ENCODE measurements at regions not wholly inside any gene's neighbourhood (a gene's known extent, or its start where the extent isn't known, plus 50 kb on each side); places are given as distances from the start of the nearest gene placed in this dataset.

GRCh38 chr13:39856714-39857113 lies 201.3 kb downstream of the COG6 start:
- Histone ChIP-seq H3K4me1 (ENCODE audit: control insufficient read depth, insufficient read depth, low read length, unreplicated experiment) (no peaks in the 10 kb centered on the region), H3K27me3 (ENCODE audit: insufficient read depth, low read length) (peaks cover 13% of the 10 kb centered on the region), H2AFZ (ENCODE audit: low read length, unreplicated experiment) (no peak overlapping the region), H3K36me3 (ENCODE audit: insufficient read depth, low read length) (no peaks in the 10 kb centered on the region), H3K4me3 (ENCODE audit: low read depth, low read length) (no peak overlapping the region), H3K79me2 (ENCODE audit: control insufficient read depth, insufficient read depth, low read length, unreplicated experiment) (no peaks in the 10 kb centered on the region), H3K27ac (ENCODE audit: low read depth, low read length) (no peak overlapping the region)

- H3K27me3 ChIP-seq (ENCODE audit: insufficient read depth, low read length), result peaks cover 13% of the 10 kb centered on the region
- H3K4me3 ChIP-seq (ENCODE audit: low read depth, low read length), result no peak overlapping the region
- no peaks in the 10 kb centered on the region for H3K79me2 ChIP-seq (ENCODE audit: control insufficient read depth, insufficient read depth, low read length, unreplicated experiment)
- H3K36me3 ChIP-seq (ENCODE audit: insufficient read depth, low read length), result no peaks in the 10 kb centered on the region
- H3K27ac ChIP-seq (ENCODE audit: low read depth, low read length), result no peak overlapping the region
- H3K4me1 ChIP-seq (ENCODE audit: control insufficient read depth, insufficient read depth, low read length, unreplicated experiment), result no peaks in the 10 kb centered on the region
- H2AFZ ChIP-seq (ENCODE audit: low read length, unreplicated experiment), result no peak overlapping the region
Measured at GRCh38 chr13:39858794-39859193, 203.3 kb downstream of the COG6 start.

GRCh38 chr13:39859898-39860297 lies 204.4 kb downstream of the COG6 start:
- H2AFZ ChIP-seq (ENCODE audit: low read length, unreplicated experiment), result no peak overlapping the region
- no peaks in the 10 kb centered on the region for H3K4me1 ChIP-seq (ENCODE audit: control insufficient read depth, insufficient read depth, low read length, unreplicated experiment)
- H3K36me3 ChIP-seq (ENCODE audit: insufficient read depth, low read length), result no peaks in the 10 kb centered on the region
- H3K4me3 ChIP-seq (ENCODE audit: low read depth, low read length), result no peak overlapping the region
- peaks cover 10% of the 10 kb centered on the region for H3K27me3 ChIP-seq (ENCODE audit: insufficient read depth, low read length)
- H3K27ac ChIP-seq (ENCODE audit: low read depth, low read length), result no peak overlapping the region
- no peaks in the 10 kb centered on the region for H3K79me2 ChIP-seq (ENCODE audit: control insufficient read depth, insufficient read depth, low read length, unreplicated experiment)

GRCh38 chr13:39862900-39863299 lies 207.4 kb downstream of the COG6 start:
- H3K27me3 ChIP-seq (ENCODE audit: insufficient read depth, low read length), result no peaks in the 10 kb centered on the region

GRCh38 chr13:39864221-39864620 lies 208.8 kb downstream of the COG6 start:
- Histone ChIP-seq H3K4me1 (ENCODE audit: control insufficient read depth, insufficient read depth, low read length, unreplicated experiment) (no peaks in the 10 kb centered on the region), H3K27me3 (ENCODE audit: insufficient read depth, low read length) (no peaks in the 10 kb centered on the region), H3K79me2 (ENCODE audit: control insufficient read depth, insufficient read depth, low read length, unreplicated experiment) (no peaks in the 10 kb centered on the region), H3K36me3 (ENCODE audit: insufficient read depth, low read length) (no peaks in the 10 kb centered on the region), H2AFZ (ENCODE audit: low read length, unreplicated experiment) (no peak overlapping the region), H3K4me3 (ENCODE audit: low read depth, low read length) (no peak overlapping the region), H3K27ac (ENCODE audit: low read depth, low read length) (no peak overlapping the region)

More at GRCh38 chr13:39862900-39863299, 207.4 kb downstream of the COG6 start:
- Histone ChIP-seq H2AFZ (ENCODE audit: low read length, unreplicated experiment) (no peak overlapping the region), H3K4me3 (ENCODE audit: low read depth, low read length) (no peak overlapping the region), H3K27ac (ENCODE audit: low read depth, low read length) (no peak overlapping the region), H3K36me3 (ENCODE audit: insufficient read depth, low read length) (no peaks in the 10 kb centered on the region), H3K4me1 (ENCODE audit: control insufficient read depth, insufficient read depth, low read length, unreplicated experiment) (no peaks in the 10 kb centered on the region), H3K79me2 (ENCODE audit: control insufficient read depth, insufficient read depth, low read length, unreplicated experiment) (no peaks in the 10 kb centered on the region)

- Histone ChIP-seq H3K27me3 (ENCODE audit: insufficient read depth, low read length) (no peaks in the 10 kb centered on the region), H3K36me3 (ENCODE audit: insufficient read depth, low read length) (no peaks in the 10 kb centered on the region), H3K4me1 (ENCODE audit: control insufficient read depth, insufficient read depth, low read length, unreplicated experiment) (no peaks in the 10 kb centered on the region), H3K79me2 (ENCODE audit: control insufficient read depth, insufficient read depth, low read length, unreplicated experiment) (no peaks in the 10 kb centered on the region), H2AFZ (ENCODE audit: low read length, unreplicated experiment) (no peak overlapping the region), H3K4me3 (ENCODE audit: low read depth, low read length) (no peak overlapping the region), H3K27ac (ENCODE audit: low read depth, low read length) (no peak overlapping the region)
Measured at GRCh38 chr13:39866722-39867121, 211.3 kb downstream of the COG6 start.

GRCh38 chr13:39867807-39868206 lies 212.3 kb downstream of the COG6 start:
- H3K27me3 ChIP-seq (ENCODE audit: insufficient read depth, low read length), result no peaks in the 10 kb centered on the region
- H2AFZ ChIP-seq (ENCODE audit: low read length, unreplicated experiment), result no peak overlapping the region
- H3K27ac ChIP-seq (ENCODE audit: low read depth, low read length), result no peak overlapping the region
- H3K4me1 ChIP-seq (ENCODE audit: control insufficient read depth, insufficient read depth, low read length, unreplicated experiment), result no peaks in the 10 kb centered on the region
- H3K36me3 ChIP-seq (ENCODE audit: insufficient read depth, low read length), result no peaks in the 10 kb centered on the region
- H3K79me2 ChIP-seq (ENCODE audit: control insufficient read depth, insufficient read depth, low read length, unreplicated experiment), result no peaks in the 10 kb centered on the region
- H3K4me3 ChIP-seq (ENCODE audit: low read depth, low read length), result no peak overlapping the region

- Histone ChIP-seq H2AFZ (ENCODE audit: low read length, unreplicated experiment) (no peak overlapping the region), H3K27ac (ENCODE audit: low read depth, low read length) (no peak overlapping the region), H3K36me3 (ENCODE audit: insufficient read depth, low read length) (no peaks in the 10 kb centered on the region), H3K79me2 (ENCODE audit: control insufficient read depth, insufficient read depth, low read length, unreplicated experiment) (no peaks in the 10 kb centered on the region), H3K4me3 (ENCODE audit: low read depth, low read length) (no peak overlapping the region), H3K27me3 (ENCODE audit: insufficient read depth, low read length) (no peaks in the 10 kb centered on the region), H3K4me1 (ENCODE audit: control insufficient read depth, insufficient read depth, low read length, unreplicated experiment) (peaks cover 13% of the 10 kb centered on the region)
Measured at GRCh38 chr13:39870197-39870747, 214.8 kb downstream of the COG6 start.

- H3K36me3 ChIP-seq (ENCODE audit: insufficient read depth, low read length), result no peaks in the 10 kb centered on the region
- H3K4me1 ChIP-seq (ENCODE audit: control insufficient read depth, insufficient read depth, low read length, unreplicated experiment), result peaks cover 31% of the 10 kb centered on the region
- no peak overlapping the region for H3K4me3 ChIP-seq (ENCODE audit: low read depth, low read length)
Measured at GRCh38 chr13:39874331-39875053, 219.0 kb downstream of the COG6 start.

GRCh38 chr13:39875111-39875987 lies 219.9 kb downstream of the COG6 start:
- H3K79me2 ChIP-seq (ENCODE audit: control insufficient read depth, insufficient read depth, low read length, unreplicated experiment), result no peaks in the 10 kb centered on the region
- no peaks in the 10 kb centered on the region for H3K27me3 ChIP-seq (ENCODE audit: insufficient read depth, low read length)
- peak overlapping the region; percentile 32; the same call in 1 of the 2 replicates for H3K4me3 ChIP-seq (ENCODE audit: low read depth, low read length)
- H2AFZ ChIP-seq (ENCODE audit: low read length, unreplicated experiment), result peak overlapping the region; percentile 70
- H3K27ac ChIP-seq (ENCODE audit: low read depth, low read length), result peak overlapping the region; percentile 90
- H3K36me3 ChIP-seq (ENCODE audit: insufficient read depth, low read length), result no peaks in the 10 kb centered on the region
- peaks cover 31% of the 10 kb centered on the region for H3K4me1 ChIP-seq (ENCODE audit: control insufficient read depth, insufficient read depth, low read length, unreplicated experiment)

More at GRCh38 chr13:39874331-39875053, 219.0 kb downstream of the COG6 start:
- Histone ChIP-seq H3K27me3 (ENCODE audit: insufficient read depth, low read length) (no peaks in the 10 kb centered on the region), H3K79me2 (ENCODE audit: control insufficient read depth, insufficient read depth, low read length, unreplicated experiment) (no peaks in the 10 kb centered on the region), H3K27ac (ENCODE audit: low read depth, low read length) (peak overlapping the region; percentile 90; the same call in 1 of the 2 replicates), H2AFZ (ENCODE audit: low read length, unreplicated experiment) (peak overlapping the region; percentile 70)
